B cell (primary cell): ENCODE measurements at regions not wholly inside any gene's neighbourhood (a gene's known extent, or its start where the extent isn't known, plus 50 kb on each side); places are given as distances from the start of the nearest gene placed in this dataset.

Experiments used
- ATAC-seq: fragments of 200-7000 bp; cut with Tn5 transposase; one replicate; pipeline ENCODE4 v1.10.0; 2021; ENCODE audit warnings: low read depth, mild to moderate bottlenecking, moderate number of reproducible peaks, moderate library complexity
- CTCF ChIA-PET: fragments of 350-600 bp; sonication (Branson Sonifier 250); formaldehyde crosslinking; loops from one replicate; lab custom pipeline; 2021; ENCODE audit warnings: antibody characterized with exemption, inconsistent platforms; lab: Charles Lee
- POLR2A ChIA-PET: fragments of 350-600 bp; sonication (Branson Sonifier 250); formaldehyde crosslinking; loops from one replicate; lab custom pipeline; 2021; ENCODE audit warnings: antibody characterized with exemption; lab: Charles Lee
- DNase-seq: peaks from one replicate; pipeline ENCODE4 v3.0.0; 2013
- H2AFZ ChIP-seq: 2 replicates; pipeline ENCODE4 v1.6.1; 2012; ENCODE audit warnings: mild to moderate bottlenecking, low read depth, low read length; ENCODE audit not compliant: insufficient read depth, poor library complexity, severe bottlenecking
- H3K27ac ChIP-seq, 2 donors: 1 replicate in 1 of 2; 2 replicates in 1 of 2; pipeline ENCODE4 v1.5.1; 2012 to 2013; ENCODE audit warnings: low read length in 2 of 2, mild to moderate bottlenecking in 2 of 2, moderate library complexity in 1 of 2
- H3K27me3 ChIP-seq, 4 experiments: fragments of 200-600 bp in 1 of 4; sonication (generic) in 1 of 4; replicated peaks in 1 of 4; 1 replicate in 2 of 4; 2 replicates in 2 of 4; pipeline versions ENCODE4 v1.6.1 to v1.7.0; 2013 to 2016; ENCODE audit warnings: low read length in 3 of 4, mild to moderate bottlenecking in 2 of 4, mixed read lengths in 1 of 4, moderate library complexity in 1 of 4; ENCODE audit not compliant: insufficient read depth in 4 of 4, control insufficient read depth in 3 of 4; ENCODE audit errors: control extremely low read depth in 1 of 4
- H3K36me3 ChIP-seq, 2 experiments: replicated peaks in 1 of 2; 1 replicate in 1 of 2; 2 replicates in 1 of 2; pipeline versions ENCODE4 v1.6.1 to v1.7.1; 2013; ENCODE audit warnings: low read length in 1 of 2; ENCODE audit not compliant: insufficient read depth in 2 of 2, control insufficient read depth in 1 of 2; ENCODE audit errors: control extremely low read depth in 1 of 2, extremely low read depth in 1 of 2
- H3K4me1 ChIP-seq, 2 donors: fragments of 200-600 bp in 1 of 2; sonication (generic) in 1 of 2; 1 replicate in 1 of 2; 2 replicates in 1 of 2; pipeline versions ENCODE4 v1.5.1 to v1.6.1; 2013 to 2017; ENCODE audit warnings: low read length in 2 of 2; ENCODE audit not compliant: control insufficient read depth in 2 of 2, insufficient read depth in 2 of 2
- H3K4me2 ChIP-seq: replicated peaks from 2 replicates; pipeline ENCODE3; 2012; ENCODE audit warnings: mild to moderate bottlenecking, low read depth, low read length; ENCODE audit not compliant: poor library complexity, severe bottlenecking
- H3K4me3 ChIP-seq, 5 experiments: fragments of 200-600 bp in 1 of 5; sonication (generic) in 1 of 5; 1 replicate in 3 of 5; 2 replicates in 2 of 5; pipeline versions ENCODE4 v1.5.1 to v1.7.0; 2011 to 2016; ENCODE audit warnings: low read length in 4 of 5, mild to moderate bottlenecking in 4 of 5, low read depth in 2 of 5, control low read depth in 1 of 5, moderate library complexity in 1 of 5; ENCODE audit not compliant: insufficient read depth in 1 of 5; ENCODE audit errors: control extremely low read depth in 1 of 5, extremely low read depth in 1 of 5
- H3K79me2 ChIP-seq: fragments of 200-600 bp; sonication (generic); one replicate; pipeline ENCODE4 v1.6.0; 2016; ENCODE audit warnings: low read length; ENCODE audit not compliant: control insufficient read depth, insufficient read depth
- H3K9ac ChIP-seq: fragments of 200-600 bp; sonication (generic); 2 replicates; pipeline ENCODE4 v1.6.1; 2017; ENCODE audit warnings: mild to moderate bottlenecking, low read length, moderate library complexity
- H3K9me3 ChIP-seq, 3 donors: one replicate each; pipeline versions ENCODE4 v1.6.1 to v1.7.1; 2013; ENCODE audit warnings: low read length in 2 of 3; ENCODE audit not compliant: control insufficient read depth in 2 of 3, insufficient read depth in 1 of 3; ENCODE audit errors: control extremely low read depth in 1 of 3
- H4K20me1 ChIP-seq: 2 replicates; pipeline ENCODE4 v1.6.0; 2012; ENCODE audit warnings: mild to moderate bottlenecking, low read length; ENCODE audit not compliant: insufficient read depth, control insufficient read depth, poor library complexity, severe bottlenecking
- H3K27ac Mint-ChIP-seq: one replicate; pipeline ENCODE4 v1.8.0; 2021; ENCODE audit warnings: mixed read lengths
- H3K27me3 Mint-ChIP-seq: one replicate; pipeline ENCODE4 v1.8.0; 2021; ENCODE audit warnings: mixed read lengths
- H3K4me1 Mint-ChIP-seq: one replicate; pipeline ENCODE4 v1.8.0; 2021; ENCODE audit warnings: mixed read lengths
- H3K4me3 Mint-ChIP-seq: one replicate; pipeline ENCODE4 v1.8.0; 2021; ENCODE audit warnings: mixed read lengths
- H3K9me3 Mint-ChIP-seq: one replicate; pipeline ENCODE4 v1.8.0; 2022; ENCODE audit warnings: mixed read lengths; ENCODE audit not compliant: insufficient read depth
- CTCF ChIP-seq: fragments of 200-600 bp; IDR thresholded peaks from one replicate; pipeline ENCODE4 v1.8.0; 2022; ENCODE audit warnings: antibody characterized with exemption, mild to moderate bottlenecking
- EZH2 ChIP-seq: IDR thresholded peaks from 2 replicates; pipeline ENCODE4 v1.6.1; 2012; ENCODE audit warnings: borderline replicate concordance, low read depth, mild to moderate bottlenecking, moderate library complexity, low read length; ENCODE audit not compliant: insufficient read depth, poor library complexity, severe bottlenecking
- WGBS: methylation state at CpG from one replicate; pipeline ENCODE4 v1.1.5; 2013; ENCODE audit warnings: missing lambda C conversion rate; ENCODE audit not compliant: insufficient coverage; 5-methylcytosine and 5-hydroxymethylcytosine counted together
- intact Hi-C: fragments of 100-400 bp; cut with micrococcal nuclease; formaldehyde crosslinking; loops from one replicate; pipeline ENCODE4 v1.10.0; 2022

- ChIA-PET CTCF (no interaction called here), POLR2A (no interaction called here)
- Mint-ChIP-seq H3K9me3 (no peaks in the 10 kb centered on the region), H3K27ac (no peak overlapping the region), H3K27me3 (peaks cover 18% of the 10 kb centered on the region), H3K4me3 (no peak overlapping the region), H3K4me1 (no peaks in the 10 kb centered on the region)
- TF ChIP-seq CTCF (no peak), EZH2 (no peak)
- Histone ChIP-seq H3K9me3 (peaks cover 0 to 39% (median 4%) of the 10 kb centered on the region in 3 donors), H2AFZ (no peak overlapping the region), H3K4me1 (no peaks in the 10 kb centered on the region), H3K27ac (no peak overlapping the region), H3K36me3 (no peaks in the 10 kb centered on the region), H3K4me3 (no peak overlapping the region), H3K4me2 (no peak overlapping the region), H3K79me2 (no peaks in the 10 kb centered on the region), H3K27me3 (peaks cover 0 to 4% (median 0%) of the 10 kb centered on the region in 4 experiments), H4K20me1 (no peaks in the 10 kb centered on the region), H3K9ac (no peak overlapping the region)
- ATAC-seq (no peak), DNase-seq (no peak)
- intact Hi-C loops: no loop called here
- 43% methylated on average over 16 of the region's 16 CpGs for WGBS
These were observed 89.4 kb downstream of the CTTN start for GRCh38 chr11:70487756-70488155.

GRCh38 chr11:70488171-70488703 lies 89.9 kb downstream of the CTTN start:
- Histone ChIP-seq H4K20me1 (no peaks in the 10 kb centered on the region), H2AFZ (no peak overlapping the region), H3K4me2 (no peak overlapping the region), H3K79me2 (no peaks in the 10 kb centered on the region), H3K9me3 (peaks cover 0 to 39% (median 4%) of the 10 kb centered on the region in 3 donors), H3K9ac (no peak overlapping the region), H3K27me3 (peaks cover 0 to 4% (median 0%) of the 10 kb centered on the region in 4 experiments), H3K4me3 (no peak overlapping the region), H3K36me3 (no peaks in the 10 kb centered on the region), H3K4me1 (no peaks in the 10 kb centered on the region), H3K27ac (no peak overlapping the region)
- CTCF ChIA-PET: no interaction called here
- Mint-ChIP-seq H3K9me3 (no peaks in the 10 kb centered on the region), H3K4me3 (no peak overlapping the region), H3K4me1 (no peaks in the 10 kb centered on the region), H3K27ac (no peak overlapping the region), H3K27me3 (peaks cover 18% of the 10 kb centered on the region)
- no peak for ATAC-seq
- intact Hi-C loops: no loop called here
- POLR2A ChIA-PET: no interaction called here
- 92% methylated on average over 7 of the region's 7 CpGs for WGBS
- no peak for TF ChIP-seq EZH2
- TF ChIP-seq CTCF: no peak
- no peak for DNase-seq
